ENCODE measurements at regions not wholly inside any gene's neighbourhood (a gene's known extent, or its start where the extent isn't known, plus 50 kb on each side); places are given as distances from the start of the nearest gene placed in this dataset.
"Not testable (repeated sequence)": the region's sequence is repeated elsewhere in the genome, so short reads cannot be mapped to it uniquely, and the experiment has no call there.

- DNase-seq (ENCODE audit: low read depth), result no peak
Observed at GRCh38 chr6:2307799-2308198, 62.4 kb upstream of the GMDS start.

GRCh38 chr6:2305951-2306350 lies 60.5 kb upstream of the GMDS start:
- no peak for DNase-seq (ENCODE audit: low read depth)

- DNase-seq (ENCODE audit: low read depth), result not testable (repeated sequence)
Observed at GRCh38 chr6:2302482-2302881, 57.1 kb upstream of the GMDS start.

GRCh38 chr6:2296781-2297180 lies 51.4 kb upstream of the GMDS start:
- no peak for DNase-seq (ENCODE audit: low read depth)

All from Daoy (cell line).